GM19467 (cell line): ENCODE measurements at regions not wholly inside any gene's neighbourhood (a gene's known extent, or its start where the extent isn't known, plus 50 kb on each side); places are given as distances from the start of the nearest gene placed in this dataset.

ENCODE experiments used
- ATAC-seq: cut with Tn5 transposase; IDR thresholded peaks from one replicate; pipeline ENCODE4 v1.9.1; 2021; ENCODE audit warnings: mild to moderate bottlenecking, moderate library complexity; ENCODE audit not compliant: unreplicated experiment

DNA sequence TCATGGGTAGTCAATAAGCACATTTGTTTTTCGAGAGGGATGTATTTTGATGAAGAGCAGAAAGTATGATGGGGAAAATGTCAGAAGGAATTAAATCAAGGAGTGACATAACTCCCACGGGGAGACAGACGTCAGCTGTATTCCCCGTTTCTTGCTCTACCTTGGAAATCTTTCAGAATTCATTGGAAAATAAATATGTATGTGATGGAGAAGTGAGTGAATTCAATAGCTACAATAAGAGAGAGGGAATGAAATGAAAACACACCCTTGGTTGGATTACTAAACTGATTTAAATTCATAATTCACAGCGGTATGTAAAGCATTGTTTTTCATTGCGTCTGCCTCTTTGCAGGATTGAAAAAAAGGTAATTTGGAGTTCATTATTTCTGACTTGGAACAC lies 209.7 kb upstream of the KLF4 start:
- no peak for ATAC-seq

DNA sequence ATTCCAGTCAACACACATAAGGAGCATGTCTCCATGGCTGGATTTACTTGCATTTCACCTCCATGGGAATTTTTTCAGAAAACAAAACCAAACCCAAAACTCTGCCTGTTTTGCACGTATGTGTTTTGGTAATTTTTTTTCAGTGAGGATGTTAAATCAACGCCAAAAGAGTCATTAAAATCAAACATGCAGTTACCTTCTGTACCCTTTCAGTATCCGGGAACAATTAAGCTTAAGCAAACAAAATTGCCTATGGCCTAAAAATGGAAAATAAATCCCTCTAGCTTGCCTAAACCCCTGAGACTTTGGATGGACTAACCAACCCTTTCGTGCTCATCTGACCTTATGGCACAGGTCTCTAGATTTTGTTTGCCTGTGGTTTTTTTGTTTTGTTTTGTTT lies 209.2 kb upstream of the KLF4 start:
- ATAC-seq: no peak

DNA sequence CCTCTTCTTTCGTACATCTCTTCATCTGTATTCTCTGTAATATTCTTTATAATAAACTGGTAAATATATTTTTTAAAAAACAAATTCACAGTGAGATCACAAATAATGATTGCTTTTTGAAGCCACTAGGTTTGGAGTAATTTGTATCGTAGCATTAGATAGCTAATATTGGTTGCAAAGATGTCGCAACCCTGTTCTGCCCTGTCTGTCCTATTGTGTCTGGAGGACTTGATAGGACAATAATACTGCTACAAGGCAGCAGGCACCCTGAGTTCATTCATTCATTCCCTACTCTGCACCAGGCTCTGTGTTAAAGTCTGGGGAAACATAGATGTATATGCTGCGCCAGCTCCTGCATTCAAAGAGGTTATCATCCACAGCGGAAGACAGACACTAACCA lies 206.7 kb upstream of the KLF4 start:
- no peak for ATAC-seq

DNA sequence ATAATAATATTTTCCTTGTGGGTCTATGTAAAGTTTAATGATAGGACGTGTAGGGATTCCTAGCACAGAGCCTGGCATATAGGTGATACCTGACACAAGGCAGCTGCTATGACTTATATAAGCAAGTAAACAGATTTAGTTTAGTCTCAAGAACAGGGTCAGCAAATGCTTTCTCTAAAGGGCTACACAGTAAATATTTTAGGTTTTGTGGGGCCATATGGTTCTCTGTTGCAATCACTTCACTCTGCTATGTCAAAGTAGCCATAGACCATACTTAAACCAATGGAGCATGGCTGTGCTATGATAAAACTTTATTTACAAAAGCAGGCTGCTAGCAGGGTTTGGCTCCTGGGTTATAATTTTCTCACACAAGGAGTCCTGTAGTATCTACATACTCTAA lies 204.8 kb upstream of the KLF4 start:
- ATAC-seq: no peak

DNA sequence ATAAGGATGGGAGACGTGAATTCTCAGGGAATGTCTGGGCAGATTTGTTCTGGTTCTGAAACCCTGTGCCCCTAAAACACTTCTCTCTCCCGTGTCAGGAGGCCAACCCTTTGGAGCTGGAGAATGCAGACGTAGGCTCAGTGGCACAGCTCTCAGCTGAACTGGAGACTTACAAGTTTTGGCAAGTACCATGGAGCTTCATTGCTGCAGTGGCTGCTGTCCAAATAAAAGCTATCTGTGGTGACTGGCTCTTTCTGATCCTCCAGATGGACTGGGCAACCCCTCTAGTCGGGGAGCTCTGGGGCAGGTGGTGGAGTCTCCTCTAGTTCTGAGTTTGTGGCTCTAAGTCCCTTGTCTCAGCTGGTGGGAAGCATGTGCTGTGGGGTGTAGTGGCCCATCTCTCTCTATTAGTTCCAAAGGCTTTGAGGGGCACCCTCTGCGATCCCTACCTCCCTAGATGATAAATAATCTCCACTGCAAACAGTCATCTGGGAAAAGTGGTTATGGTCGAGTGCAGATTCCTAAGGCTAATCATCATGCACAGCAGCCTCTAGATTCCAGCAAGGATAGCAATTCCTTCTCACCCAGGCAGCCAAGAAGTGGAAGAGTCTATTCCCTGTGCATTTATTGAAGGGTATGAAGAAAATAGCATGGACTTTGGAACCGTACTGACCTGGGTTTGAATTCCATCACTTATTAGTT lies 204.2 kb upstream of the KLF4 start:
- ATAC-seq: no peak

DNA sequence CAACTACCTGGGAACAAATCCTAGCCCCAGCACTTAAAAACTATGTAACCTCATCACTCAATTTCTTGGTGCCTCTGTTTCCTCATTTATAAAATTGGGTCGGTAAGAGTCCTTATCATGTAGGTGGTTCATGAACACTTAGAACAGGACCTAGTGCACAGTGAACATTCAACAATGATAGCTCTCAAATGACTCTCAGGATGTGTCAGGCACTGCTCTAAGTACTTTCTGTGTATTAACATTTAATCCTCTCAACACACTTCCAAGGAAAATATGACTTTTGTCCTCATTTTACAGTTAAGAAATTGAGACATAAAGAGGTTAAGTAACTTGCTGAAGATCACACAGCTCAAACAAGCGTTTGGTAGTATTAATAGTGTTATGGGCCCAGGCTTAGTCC lies 202.1 kb upstream of the KLF4 start:
- ATAC-seq: no peak

DNA sequence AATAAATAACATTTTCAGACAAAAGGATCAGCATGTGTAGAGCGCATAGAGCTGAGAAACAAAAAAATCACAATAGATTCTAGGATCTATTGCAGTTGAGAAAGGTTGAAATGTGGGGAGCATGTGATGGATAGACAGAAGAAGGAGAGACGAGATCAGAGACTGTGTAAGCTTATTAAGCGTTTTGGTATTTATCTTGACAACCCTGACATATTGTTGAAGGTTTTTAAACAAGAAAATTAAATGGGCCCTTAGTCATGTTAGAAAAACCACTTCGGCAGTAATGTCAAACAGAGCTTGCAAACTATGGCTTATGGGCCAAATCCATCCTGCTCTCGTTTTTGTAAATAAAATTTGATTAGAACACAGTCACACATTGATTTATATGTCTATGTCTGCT lies 200.5 kb upstream of the KLF4 start:
- no peak for ATAC-seq

DNA sequence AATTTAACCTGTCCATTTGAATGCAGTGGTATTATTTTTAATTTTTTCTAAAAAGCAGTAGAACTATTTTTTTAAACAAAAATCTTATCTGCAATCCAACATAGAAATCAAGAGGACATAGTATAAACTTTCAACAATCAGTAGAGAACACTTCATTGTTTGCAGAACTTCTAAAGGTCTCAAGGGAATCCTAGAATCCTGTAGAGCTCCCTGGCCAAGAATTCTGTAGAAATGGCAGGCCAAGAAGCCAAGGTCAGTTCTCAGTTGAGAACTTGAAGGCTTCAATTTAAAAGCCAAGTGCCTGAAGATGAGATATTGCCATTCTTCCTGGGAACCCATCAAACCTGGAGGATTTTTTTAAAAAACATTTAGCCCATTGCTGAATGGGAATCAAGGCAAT lies 199.2 kb upstream of the KLF4 start:
- no peak for ATAC-seq

DNA sequence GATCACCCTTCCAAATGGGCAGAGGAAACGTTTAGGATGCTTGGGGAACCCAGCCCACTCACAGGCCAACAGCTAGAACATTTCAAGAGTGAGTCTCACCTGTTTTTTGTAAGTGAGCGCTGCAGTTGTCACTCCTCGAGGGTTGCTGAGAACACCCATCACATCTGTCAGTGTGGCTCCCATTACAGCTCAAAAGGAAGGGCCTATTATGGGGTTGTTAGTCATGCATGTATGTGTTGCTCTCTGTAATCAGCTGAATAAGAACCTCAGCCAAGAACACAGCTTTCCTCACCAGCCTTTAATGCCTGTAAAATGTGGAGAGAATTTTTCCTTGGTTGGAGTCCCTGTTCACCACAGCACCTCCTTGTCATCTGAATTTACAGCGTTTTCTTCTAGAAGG lies 196.3 kb upstream of the KLF4 start:
- no peak for ATAC-seq

DNA sequence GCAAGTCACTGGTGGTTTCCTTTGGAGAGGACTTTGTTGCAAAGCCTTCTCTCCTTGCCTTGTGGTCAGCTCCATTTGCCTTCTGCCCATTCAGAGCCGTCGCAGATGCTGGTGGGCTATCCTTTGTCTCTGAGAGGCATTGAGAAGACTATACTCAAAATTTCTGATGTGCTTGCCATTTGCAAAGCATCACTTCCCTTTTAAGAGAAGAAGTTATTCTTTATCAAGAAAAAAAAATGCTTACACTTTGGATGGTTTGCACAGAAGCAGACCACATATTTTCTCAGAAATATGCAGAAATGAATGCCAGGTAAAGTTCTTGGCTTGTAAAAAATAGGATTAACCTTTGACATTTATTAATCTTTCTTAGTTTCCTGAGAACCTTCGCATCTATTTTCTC lies 195.8 kb upstream of the KLF4 start:
- no peak for ATAC-seq

DNA sequence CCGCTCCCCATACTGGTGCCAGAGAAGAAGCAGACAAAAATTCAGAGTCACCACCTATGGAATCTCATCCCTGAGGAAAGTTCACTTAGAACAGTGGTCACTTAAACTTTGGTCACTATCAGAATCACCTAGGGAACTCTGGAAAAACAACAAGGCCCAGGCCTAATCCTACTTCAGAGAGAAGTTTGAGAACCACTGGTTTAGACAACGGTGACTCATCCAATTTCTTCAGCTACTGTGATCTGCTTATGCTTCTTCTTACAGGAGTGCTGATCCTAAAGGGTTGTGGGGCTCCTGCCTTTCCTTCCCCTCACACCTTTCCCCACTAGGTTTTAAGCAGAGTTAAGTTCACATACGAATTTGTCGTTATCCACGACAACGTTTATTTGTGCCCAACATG lies 194.7 kb upstream of the KLF4 start:
- no peak for ATAC-seq

DNA sequence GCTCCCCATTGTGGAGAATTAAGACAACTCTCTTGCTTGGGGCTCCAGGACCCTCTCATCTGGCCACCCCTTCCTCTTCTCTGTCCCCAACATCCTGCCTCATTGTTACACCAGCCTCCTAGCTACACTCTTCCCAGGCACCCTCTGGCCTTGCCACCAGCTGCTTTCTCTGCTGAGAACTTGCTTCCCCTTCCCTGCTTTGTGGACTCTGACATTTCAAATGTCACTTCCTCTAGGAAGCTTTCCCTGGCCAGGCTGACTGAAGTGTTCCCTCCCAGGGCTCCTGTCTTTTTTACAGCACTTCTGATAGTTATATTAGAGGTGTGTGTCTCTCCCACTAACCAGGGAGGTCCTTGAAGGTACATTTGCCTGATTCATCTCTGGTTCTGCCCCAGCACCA lies 194.0 kb upstream of the KLF4 start:
- ATAC-seq: no peak

DNA sequence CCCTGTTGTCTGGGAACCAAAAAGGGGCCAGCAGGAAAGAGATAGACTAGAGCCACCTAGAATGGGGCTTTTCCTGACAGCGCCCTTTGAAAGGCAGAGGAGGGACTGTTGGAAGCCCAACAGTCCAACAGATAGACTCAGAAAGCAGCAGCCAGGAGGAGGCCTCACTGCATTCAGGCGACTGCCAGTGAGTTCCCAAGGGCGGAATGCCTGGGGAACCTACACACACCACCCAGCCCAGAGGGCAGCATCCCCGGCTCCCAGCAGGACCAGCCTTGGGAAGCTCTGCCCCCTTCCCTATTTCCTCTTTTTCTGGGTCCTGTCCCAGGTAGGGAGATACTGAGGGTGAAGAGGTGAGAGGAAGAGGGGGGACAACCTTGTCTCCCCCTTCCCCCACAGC lies 192.4 kb upstream of the KLF4 start:
- no peak for ATAC-seq

DNA sequence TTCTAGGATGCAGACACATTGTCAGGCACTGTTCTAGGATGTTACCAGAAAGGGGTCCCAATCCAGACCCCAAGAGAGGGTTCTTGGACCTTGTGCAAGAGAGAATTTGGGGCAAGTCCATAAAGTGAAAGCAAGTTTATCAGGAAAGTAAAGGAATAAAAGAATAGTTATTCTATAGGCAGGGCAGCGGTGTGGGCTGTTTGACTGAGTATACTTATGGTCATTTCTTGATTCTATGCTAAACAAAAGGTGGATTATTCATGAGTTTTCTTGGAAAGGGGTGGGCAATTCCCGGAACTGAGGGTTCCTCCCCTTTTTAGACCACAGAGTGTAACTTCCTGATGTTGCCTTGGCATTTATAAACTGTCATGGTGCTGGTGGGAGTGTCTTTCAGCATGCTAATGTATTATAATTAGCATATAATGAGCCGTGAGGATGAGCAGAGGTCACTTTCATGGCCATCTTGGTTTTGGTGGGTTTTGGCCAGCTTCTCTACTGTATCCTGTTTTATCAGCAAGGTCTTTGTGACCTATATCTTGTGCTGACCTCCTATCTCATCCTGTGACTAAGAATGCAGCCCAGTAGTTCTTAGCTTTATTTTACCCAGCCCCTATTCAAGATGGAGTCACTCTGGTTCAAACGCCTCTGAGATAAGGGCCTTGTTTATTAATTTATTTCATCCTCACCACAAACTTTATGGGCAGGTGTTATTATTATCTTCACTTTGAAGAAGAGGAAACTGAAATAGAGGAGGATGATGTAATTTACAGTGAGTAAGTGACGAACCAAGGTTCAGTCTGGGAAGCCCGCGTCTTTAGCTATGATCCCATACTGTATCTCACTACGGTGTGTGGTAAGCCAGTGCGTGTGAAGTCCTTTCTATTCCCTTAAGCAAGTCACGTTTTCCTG lies 186.0 kb upstream of the KLF4 start:
- ATAC-seq: no peak

DNA sequence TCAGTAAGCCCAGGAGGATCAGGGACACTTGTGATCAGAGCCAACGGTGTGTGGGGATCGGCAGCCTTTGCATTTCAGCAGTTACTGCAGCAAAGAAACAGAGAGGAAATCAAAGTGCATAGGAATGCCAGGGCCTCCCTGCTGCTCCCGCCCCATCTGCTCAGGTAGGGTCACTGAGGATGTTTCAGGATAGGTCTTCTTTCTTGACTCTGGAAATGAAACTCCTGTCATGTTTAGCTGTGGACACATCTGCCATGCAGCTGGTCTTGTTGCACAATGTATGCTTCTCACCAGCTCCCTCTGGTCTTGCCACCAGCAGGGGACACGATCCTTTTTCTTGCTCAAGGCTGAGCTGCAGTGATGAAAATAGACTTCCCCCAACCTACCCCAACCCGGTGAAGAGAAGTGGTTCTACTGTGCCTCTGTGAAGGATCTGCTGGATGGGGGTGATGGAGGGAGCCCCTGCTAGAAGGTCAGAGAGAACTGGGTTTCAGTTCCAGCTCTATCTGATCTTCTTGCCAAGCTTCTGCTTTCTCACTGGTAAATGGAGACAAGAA lies 185.2 kb upstream of the KLF4 start:
- no peak for ATAC-seq

DNA sequence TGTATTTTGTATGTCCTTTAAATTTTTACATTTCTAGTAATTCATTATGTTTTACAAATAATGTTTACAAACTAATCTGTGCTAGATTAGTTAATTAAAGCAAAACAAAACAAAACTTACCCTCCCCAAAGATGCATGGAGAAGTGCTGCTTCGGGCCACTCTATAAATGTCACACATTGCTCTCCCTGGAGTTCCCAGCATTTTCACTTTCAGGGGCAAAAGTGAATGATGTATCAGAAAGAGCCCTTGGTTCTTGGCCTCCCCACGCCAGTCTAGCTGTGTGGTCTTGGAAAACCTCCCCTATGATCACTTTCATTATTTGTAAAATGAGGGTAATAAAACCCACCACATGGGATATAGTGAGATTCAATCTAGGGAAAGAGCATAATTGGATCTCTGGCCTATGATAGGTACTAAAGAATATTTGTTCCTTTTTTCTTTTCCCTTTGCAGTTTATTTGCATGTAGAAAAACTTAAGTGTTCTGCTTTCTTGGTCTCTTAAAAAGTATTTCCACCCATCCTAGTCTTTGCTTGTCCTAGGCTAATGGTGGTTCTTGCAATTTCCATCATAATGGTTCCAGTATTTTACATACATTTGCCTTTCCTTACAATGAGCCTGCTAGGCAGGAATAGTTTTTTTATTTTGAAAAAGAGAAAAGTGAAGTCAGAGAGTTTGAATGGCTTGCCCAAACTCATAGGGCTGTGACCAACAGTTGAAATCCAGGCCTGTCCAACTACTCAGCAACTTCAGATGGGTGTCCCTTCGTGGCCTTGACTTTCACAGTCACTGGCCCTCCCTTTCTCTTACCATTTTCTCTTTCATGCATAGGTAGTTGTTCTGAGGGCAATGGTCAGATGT lies 184.5 kb upstream of the KLF4 start:
- no peak for ATAC-seq

DNA sequence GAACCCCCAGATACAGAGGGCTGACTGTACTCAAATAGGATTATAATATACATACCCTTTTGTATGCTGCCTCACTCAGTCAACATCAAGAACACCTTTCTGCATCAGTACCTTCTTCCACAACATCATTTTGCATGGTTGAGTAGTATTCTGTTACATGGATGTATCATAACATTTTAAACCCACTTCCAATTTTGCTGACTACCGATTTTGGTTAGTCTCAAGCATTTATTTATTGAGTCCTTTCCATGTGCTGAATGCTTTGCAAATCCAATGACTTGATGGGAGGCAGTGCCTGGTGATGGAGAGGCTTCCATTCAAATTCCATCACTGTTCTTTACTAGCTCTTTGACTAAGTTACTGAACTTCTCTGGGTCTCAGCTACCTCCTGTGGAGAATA lies 182.0 kb upstream of the KLF4 start:
- ATAC-seq: no peak

DNA sequence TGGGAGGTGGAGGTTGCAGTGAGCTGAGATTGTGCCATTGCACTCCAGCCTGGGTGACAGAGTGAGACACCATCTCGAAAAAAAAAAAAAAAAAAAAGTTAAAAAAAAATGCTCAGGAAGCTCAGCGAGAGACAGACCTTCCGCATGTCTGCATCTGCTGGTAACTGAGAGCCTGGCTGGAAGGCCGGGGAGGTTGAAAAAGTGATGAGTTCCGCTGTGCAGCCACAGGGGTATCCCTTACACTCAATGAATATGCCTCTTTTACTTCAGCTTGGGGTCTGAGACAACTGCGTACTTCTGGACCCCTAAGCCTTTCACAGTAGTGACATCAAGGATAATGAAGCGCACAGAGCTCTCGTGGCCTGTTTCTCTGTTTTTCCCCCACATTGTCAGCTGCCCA lies 179.9 kb upstream of the KLF4 start:
- no peak for ATAC-seq

DNA sequence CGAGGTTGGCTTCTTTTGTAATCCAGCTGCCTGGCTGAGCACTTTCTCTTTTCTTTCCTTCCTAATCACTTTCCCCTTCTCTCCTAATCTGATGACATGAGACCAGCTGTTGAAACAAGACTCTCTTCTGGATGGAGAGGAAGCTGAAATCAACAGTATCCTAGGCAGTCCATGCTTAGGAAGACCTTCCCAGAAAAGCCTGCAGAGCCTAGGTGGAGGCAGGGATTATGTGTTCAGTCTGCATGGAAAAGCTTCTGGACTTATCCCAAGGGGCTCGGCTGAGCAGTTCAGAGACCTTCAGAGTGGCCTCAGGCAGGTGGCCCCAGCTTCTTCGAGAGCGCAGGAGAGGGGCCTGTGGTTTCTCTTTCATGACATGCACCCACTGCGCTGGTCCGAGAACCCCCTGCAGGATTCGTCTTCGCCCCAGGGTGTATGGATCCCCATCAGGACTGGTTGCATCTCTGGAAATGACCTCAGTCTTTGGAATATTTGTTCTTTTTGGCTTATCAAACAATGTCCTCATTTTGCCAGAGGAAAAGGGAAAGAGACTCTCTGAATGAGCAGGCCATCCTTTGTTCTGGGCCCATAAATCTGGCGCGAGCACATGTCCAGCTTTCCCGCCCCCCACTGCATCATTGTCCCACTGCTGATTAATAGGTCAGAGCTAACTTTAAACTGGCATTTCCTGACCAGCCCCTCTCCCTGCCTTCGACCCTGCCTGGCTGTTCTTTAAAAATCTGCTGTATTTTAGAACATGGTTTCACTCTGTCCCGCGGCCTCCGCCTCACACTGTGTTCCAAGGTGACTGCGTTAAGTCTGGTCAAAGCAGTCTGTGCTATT lies 177.9 kb upstream of the KLF4 start:
- ATAC-seq: no peak

DNA sequence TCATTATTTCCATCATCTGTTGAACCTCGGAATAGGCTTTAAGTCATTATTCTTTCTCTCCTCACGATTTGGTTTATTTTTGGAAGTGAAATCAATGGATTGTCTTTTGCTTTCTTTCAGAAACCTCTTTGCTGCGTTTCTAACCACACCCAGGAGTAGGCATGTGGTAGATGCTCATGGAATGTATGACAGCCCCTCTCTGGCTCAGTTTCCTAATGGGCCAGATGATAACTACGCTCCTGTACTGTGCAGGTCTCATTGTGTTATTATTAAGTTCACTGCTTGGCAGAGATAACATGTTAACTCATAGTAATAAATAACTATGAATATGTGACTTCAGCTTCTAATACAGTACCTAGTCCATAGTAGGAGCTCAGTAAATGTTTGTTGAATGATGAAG lies 175.5 kb upstream of the KLF4 start:
- ATAC-seq: no peak
